HepG2 (cell line): ENCODE measurements at regions not wholly inside any gene's neighbourhood (a gene's known extent, or its start where the extent isn't known, plus 50 kb on each side); places are given as distances from the start of the nearest gene placed in this dataset.

Experiments used
- BRD4 ChIP-seq: sonication (generic); formaldehyde crosslinking; IDR thresholded peaks from 2 replicates; pipeline ENCODE4 v1.4.0; 2020; ENCODE audit warnings: missing genetic modification reagents
- CAMTA2 ChIP-seq: sonication (generic); formaldehyde crosslinking; IDR thresholded peaks from 2 replicates; pipeline ENCODE4 v1.4.0; 2020; ENCODE audit warnings: mild to moderate bottlenecking, missing genetic modification reagents, borderline replicate concordance
- FOSL2 ChIP-seq: sonication (generic); formaldehyde crosslinking; IDR thresholded peaks from 2 replicates; pipeline ENCODE4 v1.4.0; 2020; ENCODE audit warnings: missing genetic modification reagents
- GATA4 ChIP-seq: sonication (generic); IDR thresholded peaks from 2 replicates; pipeline ENCODE4 v1.6.1; 2016; ENCODE audit warnings: antibody characterized with exemption, low read depth, borderline replicate concordance
- GZF1 ChIP-seq: sonication (generic); formaldehyde crosslinking; IDR thresholded peaks from 2 replicates; pipeline ENCODE4 v1.5.1; 2020; ENCODE audit warnings: mild to moderate bottlenecking, missing genetic modification reagents
- HHEX ChIP-seq: IDR thresholded peaks from 2 replicates; pipeline ENCODE4 v1.6.1; 2016; ENCODE audit warnings: control low read depth
- KLF13 ChIP-seq: sonication (generic); formaldehyde crosslinking; IDR thresholded peaks from 2 replicates; pipeline ENCODE4 v1.4.0; 2020; ENCODE audit warnings: mild to moderate bottlenecking, missing genetic modification reagents
- NAIF1 ChIP-seq: sonication (generic); formaldehyde crosslinking; IDR thresholded peaks from 2 replicates; pipeline ENCODE4 v1.5.0; 2020; ENCODE audit warnings: mild to moderate bottlenecking, missing genetic modification reagents, borderline replicate concordance
- NCOA2 ChIP-seq: sonication (generic); formaldehyde crosslinking; IDR thresholded peaks from 2 replicates; pipeline ENCODE4 v1.8.0; 2022; ENCODE audit warnings: inconsistent platforms
- POLR2A ChIP-seq, 2 experiments: IDR thresholded peaks; 2 replicates each; pipeline ENCODE4 v1.6.1; 2011; ENCODE audit warnings: low read depth in 2 of 2, low read length in 2 of 2, mild to moderate bottlenecking in 1 of 2, moderate library complexity in 1 of 2; ENCODE audit not compliant: insufficient read depth in 1 of 2
- RAD21 ChIP-seq: fragments of 450-650 bp; formaldehyde crosslinking; IDR thresholded peaks from 2 replicates; pipeline ENCODE4 v1.5.0; 2020; ENCODE audit warnings: mild to moderate bottlenecking
- RELA ChIP-seq: sonication (generic); formaldehyde crosslinking; IDR thresholded peaks from 2 replicates; pipeline ENCODE4 v1.4.0; 2020; ENCODE audit warnings: missing genetic modification reagents
- TRIM24 ChIP-seq: sonication (generic); formaldehyde crosslinking; IDR thresholded peaks from 2 replicates; pipeline ENCODE4 v1.8.0; 2022; ENCODE audit warnings: mild to moderate bottlenecking, missing genetic modification reagents
- ZFP36 ChIP-seq: fragments of 150-350 bp; IDR thresholded peaks from 2 replicates; pipeline ENCODE4 v1.6.1; 2018; ENCODE audit warnings: borderline replicate concordance, low read length, low read depth; ENCODE audit not compliant: partially characterized antibody
- ZNF224 ChIP-seq: sonication (generic); formaldehyde crosslinking; IDR thresholded peaks from 2 replicates; pipeline ENCODE4 v1.5.0; 2020; ENCODE audit warnings: mild to moderate bottlenecking, missing genetic modification reagents
- ZNF274 ChIP-seq: sonication (generic); formaldehyde crosslinking; IDR thresholded peaks from 2 replicates; pipeline ENCODE4 v1.5.1; 2020; ENCODE audit warnings: mild to moderate bottlenecking, missing genetic modification reagents
- ZNF572 ChIP-seq: sonication (generic); formaldehyde crosslinking; IDR thresholded peaks from 2 replicates; pipeline ENCODE4 v1.5.1; 2020; ENCODE audit warnings: mild to moderate bottlenecking, missing genetic modification reagents
- ZNF766 ChIP-seq: sonication (generic); formaldehyde crosslinking; IDR thresholded peaks from 2 replicates; pipeline ENCODE4 v1.5.0; 2020; ENCODE audit warnings: missing genetic modification reagents, borderline replicate concordance
- ZNF879 ChIP-seq: sonication (generic); formaldehyde crosslinking; IDR thresholded peaks from 2 replicates; pipeline ENCODE4 v1.8.1; 2023; ENCODE audit warnings: missing genetic modification reagents
- TF ChIP-seq, protein P1 (sequence below): sonication (generic); formaldehyde crosslinking; IDR thresholded peaks from 2 replicates; pipeline ENCODE4 v1.5.1; 2020; ENCODE audit warnings: missing genetic modification reagents, mild to moderate bottlenecking, borderline replicate concordance
- TF ChIP-seq, protein P2 (sequence below): sonication (generic); formaldehyde crosslinking; IDR thresholded peaks from 2 replicates; pipeline ENCODE4 v1.5.0; 2020; ENCODE audit warnings: missing genetic modification reagents
- TF ChIP-seq, protein P3 (sequence below): sonication (generic); formaldehyde crosslinking; IDR thresholded peaks from 2 replicates; pipeline ENCODE4 v1.5.0; 2020; ENCODE audit warnings: mild to moderate bottlenecking, missing genetic modification reagents, moderate library complexity
- TF ChIP-seq, protein P4 (sequence below), 2 experiments: IDR thresholded peaks; 2 replicates each; pipeline ENCODE4 v1.6.1; 2011 to 2012; ENCODE audit warnings: low read length in 2 of 2, borderline replicate concordance in 1 of 2, low read depth in 1 of 2, mild to moderate bottlenecking in 1 of 2, moderate library complexity in 1 of 2

DNA sequence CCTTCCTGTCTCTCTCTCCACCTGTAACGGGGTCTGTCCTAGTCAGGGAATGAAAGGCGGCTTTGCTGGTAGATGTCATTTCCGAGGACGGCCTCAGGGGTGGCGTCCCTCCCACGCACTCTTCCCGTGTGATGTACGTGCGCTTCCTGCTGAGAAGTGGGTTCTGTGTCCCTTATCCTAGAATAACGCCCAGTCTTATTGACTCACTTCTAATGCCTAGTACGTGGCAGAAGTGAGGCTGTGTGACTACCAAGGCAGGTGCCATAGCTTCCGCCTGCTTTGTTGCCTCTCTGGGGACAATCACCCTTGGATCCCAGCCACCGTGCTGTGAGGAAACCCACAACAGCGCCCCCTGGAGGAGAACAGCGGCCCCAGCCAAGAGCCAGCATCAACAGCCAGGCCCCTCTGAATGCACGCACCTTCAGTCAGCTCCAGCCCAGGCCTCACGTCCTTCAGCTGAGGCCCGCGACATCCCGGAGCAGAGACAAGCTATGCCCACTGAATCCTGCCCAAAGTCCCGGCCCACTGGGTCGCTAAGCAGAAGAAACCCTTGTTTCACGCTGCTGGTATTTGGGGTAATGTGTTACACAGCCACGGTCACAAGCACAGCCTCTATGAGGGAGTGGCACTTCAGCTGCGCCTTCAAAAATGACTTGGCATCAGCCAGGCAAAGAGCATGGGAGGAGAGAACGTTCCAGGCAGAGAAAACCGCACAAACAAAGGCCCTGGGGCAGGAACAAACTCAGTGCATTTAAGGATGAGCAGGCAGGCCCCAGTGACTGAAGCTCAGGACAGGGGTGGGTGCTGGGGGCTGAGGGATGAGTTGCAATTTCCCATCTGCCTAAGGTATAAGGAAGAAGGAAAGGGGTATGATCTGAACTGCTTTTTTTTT is 224.2 kb downstream of the NFATC2 start (continued):
- TF ChIP-seq, protein P1, sequence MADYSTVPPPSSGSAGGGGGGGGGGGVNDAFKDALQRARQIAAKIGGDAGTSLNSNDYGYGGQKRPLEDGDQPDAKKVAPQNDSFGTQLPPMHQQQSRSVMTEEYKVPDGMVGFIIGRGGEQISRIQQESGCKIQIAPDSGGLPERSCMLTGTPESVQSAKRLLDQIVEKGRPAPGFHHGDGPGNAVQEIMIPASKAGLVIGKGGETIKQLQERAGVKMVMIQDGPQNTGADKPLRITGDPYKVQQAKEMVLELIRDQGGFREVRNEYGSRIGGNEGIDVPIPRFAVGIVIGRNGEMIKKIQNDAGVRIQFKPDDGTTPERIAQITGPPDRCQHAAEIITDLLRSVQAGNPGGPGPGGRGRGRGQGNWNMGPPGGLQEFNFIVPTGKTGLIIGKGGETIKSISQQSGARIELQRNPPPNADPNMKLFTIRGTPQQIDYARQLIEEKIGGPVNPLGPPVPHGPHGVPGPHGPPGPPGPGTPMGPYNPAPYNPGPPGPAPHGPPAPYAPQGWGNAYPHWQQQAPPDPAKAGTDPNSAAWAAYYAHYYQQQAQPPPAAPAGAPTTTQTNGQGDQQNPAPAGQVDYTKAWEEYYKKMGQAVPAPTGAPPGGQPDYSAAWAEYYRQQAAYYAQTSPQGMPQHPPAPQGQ (CRISPR knock-in tag) = no peak
- TF ChIP-seq RAD21 (CRISPR knock-in tag) (peak; percentile 44; the same call in 1 of the 2 replicates), KLF13 (CRISPR knock-in tag) (no peak), ZFP36 (no peak), ZNF879 (CRISPR knock-in tag) (no peak), NAIF1 (no peak), GZF1 (CRISPR knock-in tag) (no peak), ZNF274 (no peak), ZNF766 (no peak), CAMTA2 (CRISPR knock-in tag) (no peak), ZNF224 (CRISPR knock-in tag) (0 out of 2 replicates have a peak, but pooled peaks have one; percentile 17), FOSL2 (no peak), BRD4 (CRISPR knock-in tag) (no peak), RELA (no peak), HHEX (CRISPR knock-in tag) (no peak), NCOA2 (CRISPR knock-in tag) (no peak), GATA4 (no peak), POLR2A (IDR thresholded peaks at IDR 0.05; ENCODE audit: insufficient read depth in 1 of 2, low read depth in 2 of 2, low read length in 2 of 2) (no peak), ZNF572 (CRISPR knock-in tag) (peak; percentile 68; the same call in 1 of the 2 replicates), TRIM24 (no peak)
- TF ChIP-seq, protein P2, sequence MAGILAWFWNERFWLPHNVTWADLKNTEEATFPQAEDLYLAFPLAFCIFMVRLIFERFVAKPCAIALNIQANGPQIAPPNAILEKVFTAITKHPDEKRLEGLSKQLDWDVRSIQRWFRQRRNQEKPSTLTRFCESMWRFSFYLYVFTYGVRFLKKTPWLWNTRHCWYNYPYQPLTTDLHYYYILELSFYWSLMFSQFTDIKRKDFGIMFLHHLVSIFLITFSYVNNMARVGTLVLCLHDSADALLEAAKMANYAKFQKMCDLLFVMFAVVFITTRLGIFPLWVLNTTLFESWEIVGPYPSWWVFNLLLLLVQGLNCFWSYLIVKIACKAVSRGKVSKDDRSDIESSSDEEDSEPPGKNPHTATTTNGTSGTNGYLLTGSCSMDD (CRISPR knock-in tag) = no peak
- TF ChIP-seq, protein P3, sequence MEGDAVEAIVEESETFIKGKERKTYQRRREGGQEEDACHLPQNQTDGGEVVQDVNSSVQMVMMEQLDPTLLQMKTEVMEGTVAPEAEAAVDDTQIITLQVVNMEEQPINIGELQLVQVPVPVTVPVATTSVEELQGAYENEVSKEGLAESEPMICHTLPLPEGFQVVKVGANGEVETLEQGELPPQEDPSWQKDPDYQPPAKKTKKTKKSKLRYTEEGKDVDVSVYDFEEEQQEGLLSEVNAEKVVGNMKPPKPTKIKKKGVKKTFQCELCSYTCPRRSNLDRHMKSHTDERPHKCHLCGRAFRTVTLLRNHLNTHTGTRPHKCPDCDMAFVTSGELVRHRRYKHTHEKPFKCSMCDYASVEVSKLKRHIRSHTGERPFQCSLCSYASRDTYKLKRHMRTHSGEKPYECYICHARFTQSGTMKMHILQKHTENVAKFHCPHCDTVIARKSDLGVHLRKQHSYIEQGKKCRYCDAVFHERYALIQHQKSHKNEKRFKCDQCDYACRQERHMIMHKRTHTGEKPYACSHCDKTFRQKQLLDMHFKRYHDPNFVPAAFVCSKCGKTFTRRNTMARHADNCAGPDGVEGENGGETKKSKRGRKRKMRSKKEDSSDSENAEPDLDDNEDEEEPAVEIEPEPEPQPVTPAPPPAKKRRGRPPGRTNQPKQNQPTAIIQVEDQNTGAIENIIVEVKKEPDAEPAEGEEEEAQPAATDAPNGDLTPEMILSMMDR (CRISPR knock-in tag) = peak; percentile 81
- TF ChIP-seq, protein P4, sequence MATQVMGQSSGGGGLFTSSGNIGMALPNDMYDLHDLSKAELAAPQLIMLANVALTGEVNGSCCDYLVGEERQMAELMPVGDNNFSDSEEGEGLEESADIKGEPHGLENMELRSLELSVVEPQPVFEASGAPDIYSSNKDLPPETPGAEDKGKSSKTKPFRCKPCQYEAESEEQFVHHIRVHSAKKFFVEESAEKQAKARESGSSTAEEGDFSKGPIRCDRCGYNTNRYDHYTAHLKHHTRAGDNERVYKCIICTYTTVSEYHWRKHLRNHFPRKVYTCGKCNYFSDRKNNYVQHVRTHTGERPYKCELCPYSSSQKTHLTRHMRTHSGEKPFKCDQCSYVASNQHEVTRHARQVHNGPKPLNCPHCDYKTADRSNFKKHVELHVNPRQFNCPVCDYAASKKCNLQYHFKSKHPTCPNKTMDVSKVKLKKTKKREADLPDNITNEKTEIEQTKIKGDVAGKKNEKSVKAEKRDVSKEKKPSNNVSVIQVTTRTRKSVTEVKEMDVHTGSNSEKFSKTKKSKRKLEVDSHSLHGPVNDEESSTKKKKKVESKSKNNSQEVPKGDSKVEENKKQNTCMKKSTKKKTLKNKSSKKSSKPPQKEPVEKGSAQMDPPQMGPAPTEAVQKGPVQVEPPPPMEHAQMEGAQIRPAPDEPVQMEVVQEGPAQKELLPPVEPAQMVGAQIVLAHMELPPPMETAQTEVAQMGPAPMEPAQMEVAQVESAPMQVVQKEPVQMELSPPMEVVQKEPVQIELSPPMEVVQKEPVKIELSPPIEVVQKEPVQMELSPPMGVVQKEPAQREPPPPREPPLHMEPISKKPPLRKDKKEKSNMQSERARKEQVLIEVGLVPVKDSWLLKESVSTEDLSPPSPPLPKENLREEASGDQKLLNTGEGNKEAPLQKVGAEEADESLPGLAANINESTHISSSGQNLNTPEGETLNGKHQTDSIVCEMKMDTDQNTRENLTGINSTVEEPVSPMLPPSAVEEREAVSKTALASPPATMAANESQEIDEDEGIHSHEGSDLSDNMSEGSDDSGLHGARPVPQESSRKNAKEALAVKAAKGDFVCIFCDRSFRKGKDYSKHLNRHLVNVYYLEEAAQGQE (IDR thresholded peaks at IDR 0.05; ENCODE audit: borderline replicate concordance in 1 of 2, low read depth in 1 of 2, low read length in 2 of 2) = no peak
